Spleen (tissue), 11 donors: ENCODE measurements at regions not wholly inside any gene's neighbourhood (a gene's known extent, or its start where the extent isn't known, plus 50 kb on each side); places are given as distances from the start of the nearest gene placed in this dataset.
A peak's percentile ranks its signal among the peaks of the same experiment; 100 is the strongest.

ENCODE experiments used
- DNase-seq: peaks from one replicate; pipeline ENCODE4 v3.0.0-alpha.2; 2020
- H3K27ac ChIP-seq, 8 donors: fragments of 200-600 bp; sonication (generic) in 7 of 8; 1 replicate in 4 of 8; 2 replicates in 4 of 8; pipeline versions ENCODE4 v1.5.0 to v1.8.0; 2016 to 2021; ENCODE audit warnings: inconsistent platforms in 4 of 8, mild to moderate bottlenecking in 4 of 8, moderate library complexity in 1 of 8
- H3K27me3 ChIP-seq, 7 donors: fragments of 200-600 bp; sonication (generic) in 6 of 7; replicated peaks in 1 of 7; 1 replicate in 4 of 7; 2 replicates in 3 of 7; pipeline versions ENCODE4 v1.5.0 to v1.8.0; 2016 to 2021; ENCODE audit warnings: inconsistent platforms in 3 of 7, mild to moderate bottlenecking in 1 of 7
- H3K36me3 ChIP-seq, 6 donors: fragments of 200-600 bp; sonication (generic) in 5 of 6; 1 replicate in 4 of 6; 2 replicates in 2 of 6; pipeline versions ENCODE4 v1.5.0 to v1.8.0; 2016 to 2021; ENCODE audit warnings: inconsistent platforms in 2 of 6
- H3K4me1 ChIP-seq, 6 donors: fragments of 200-600 bp; sonication (generic) in 5 of 6; 1 replicate in 3 of 6; 2 replicates in 3 of 6; pipeline versions ENCODE4 v1.5.0 to v1.8.0; 2016 to 2021; ENCODE audit warnings: inconsistent platforms in 3 of 6
- H3K4me3 ChIP-seq, 8 donors: fragments of 200-600 bp; sonication (generic) in 7 of 8; 1 replicate in 4 of 8; 2 replicates in 4 of 8; pipeline versions ENCODE4 v1.5.0 to v1.8.0; 2016 to 2021; ENCODE audit warnings: inconsistent platforms in 4 of 8, mild to moderate bottlenecking in 4 of 8, moderate library complexity in 2 of 8
- H3K9me3 ChIP-seq, 8 donors: fragments of 200-600 bp; sonication (generic) in 7 of 8; 1 replicate in 4 of 8; 2 replicates in 4 of 8; pipeline versions ENCODE4 v1.5.0 to v1.8.0; 2016 to 2021; ENCODE audit warnings: inconsistent platforms in 4 of 8
- CTCF ChIP-seq, 11 experiments: fragments of 200-600 bp in 7 of 11; fragments of 450-650 bp in 4 of 11; sonication (generic) in 4 of 11; IDR thresholded peaks in 8 of 11; conservative IDR thresholded peaks in 3 of 11; 1 replicate in 7 of 11; 2 replicates in 4 of 11; pipeline versions ENCODE4 v1.4.0 to v1.8.0; 2016 to 2021; ENCODE audit warnings: antibody characterized with exemption in 11 of 11, inconsistent platforms in 4 of 11, mild to moderate bottlenecking in 1 of 11
- POLR2A ChIP-seq, 3 donors: fragments of 450-650 bp; IDR thresholded peaks; one replicate each; pipeline ENCODE4 v1.5.1; 2017; ENCODE audit warnings: antibody characterized with exemption in 3 of 3, mild to moderate bottlenecking in 1 of 3
- POLR2AphosphoS5 ChIP-seq, 3 donors: sonication (generic); formaldehyde crosslinking; IDR thresholded peaks; one replicate each; pipeline ENCODE4 v1.5.1; 2017; ENCODE audit warnings: antibody characterized with exemption in 3 of 3
- WGBS, 5 donors: extraction: QIAGEN DNeasy Blood & Tissue Kit in 3 of 5; methylation state at CpG; one replicate each; pipeline versions ENCODE4 v1.1.5 to v1.1.7; 2013 to 2018; 5-methylcytosine and 5-hydroxymethylcytosine counted together
- intact Hi-C: fragments of 100-400 bp; cut with DNase I; formaldehyde crosslinking; loops from one replicate; pipeline ENCODE4 v1.15.0; 2023; ENCODE audit warnings: low total_unique reads
- donor health status: healthy with polysubstance abuse.
- donor health status: DM: no; HTN: no; CAD: no; lungs with moderate emphysema.
- donor health status: DM: no; HTN: no; CAD: no.
- donor health status: Bipolar disorder and iron deficiency.
- donor health status: healthy.
- donor health status: DM: no; HTN: no; CAD: no.
- donor health status: DM: yes; HTN: yes; CAD: no.

- no peaks in the 10 kb centered on the region for H3K27me3 ChIP-seq
- H3K36me3 ChIP-seq = peaks cover 0 to 93% (median 37%) of the 10 kb centered on the region in 6 donors
- no peak for DNase-seq
- intact Hi-C loops = no loop called here
- no peak overlapping the region for H3K27ac ChIP-seq
- TF ChIP-seq POLR2A (IDR thresholded peaks at IDR 0.05) = no peak
- TF ChIP-seq POLR2AphosphoS5 (IDR thresholded peaks at IDR 0.05) = no peak
- no peak for TF ChIP-seq CTCF (IDR thresholded peaks at IDR 0.05 in 8 of 11, conservative IDR thresholded peaks at IDR 0.05 in 3 of 11)
- no peak overlapping the region for H3K4me3 ChIP-seq
- 93 to 100% (median 98%) methylated on average over 4 of the region's 4 CpGs for WGBS, 5 donors
- H3K9me3 ChIP-seq = no peaks in the 10 kb centered on the region
- peaks cover 0 to 12% (median 0%) of the 10 kb centered on the region in 6 donors for H3K4me1 ChIP-seq
These were observed 60.2 kb upstream of the NAA20 start for GRCh38 chr20:19956976-19957375.

GRCh38 chr20:19958219-19958618 is 58.9 kb upstream of the NAA20 start:
- no peak overlapping the region for H3K4me3 ChIP-seq
- 80 to 95% (median 89%) methylated on average over 3 of the region's 3 CpGs for WGBS, 5 donors
- H3K27ac ChIP-seq = no peak overlapping the region
- peaks cover 0 to 93% (median 41%) of the 10 kb centered on the region in 6 donors for H3K36me3 ChIP-seq
- no peaks in the 10 kb centered on the region for H3K9me3 ChIP-seq
- intact Hi-C loops = no loop called here
- DNase-seq = no peak
- TF ChIP-seq CTCF (IDR thresholded peaks at IDR 0.05 in 8 of 11, conservative IDR thresholded peaks at IDR 0.05 in 3 of 11) (no peak), POLR2AphosphoS5 (IDR thresholded peaks at IDR 0.05) (peak in 1 of 3 donors; percentile 16)
- H3K27me3 ChIP-seq = no peaks in the 10 kb centered on the region
- H3K4me1 ChIP-seq = peaks cover 0 to 8% (median 0%) of the 10 kb centered on the region in 6 donors

GRCh38 chr20:19958928-19959327 is 58.2 kb upstream of the NAA20 start:
- H3K9me3 ChIP-seq = no peaks in the 10 kb centered on the region
- TF ChIP-seq CTCF (IDR thresholded peaks at IDR 0.05 in 8 of 11, conservative IDR thresholded peaks at IDR 0.05 in 3 of 11) (no peak), POLR2A (IDR thresholded peaks at IDR 0.05) (no peak), POLR2AphosphoS5 (IDR thresholded peaks at IDR 0.05) (no peak)
- no peaks in the 10 kb centered on the region for H3K27me3 ChIP-seq
- DNase-seq = no peak
- H3K4me1 ChIP-seq = peaks cover 0 to 4% (median 0%) of the 10 kb centered on the region in 6 donors
- intact Hi-C loops = no loop called here
- no peak overlapping the region for H3K27ac ChIP-seq
- no peak overlapping the region for H3K4me3 ChIP-seq
- peaks cover 0 to 93% (median 41%) of the 10 kb centered on the region in 6 donors for H3K36me3 ChIP-seq
- 75 to 89% (median 81%) methylated on average over 4 of the region's 4 CpGs for WGBS, 5 donors

- Histone ChIP-seq H3K36me3 (peaks cover 0 to 97% (median 41%) of the 10 kb centered on the region in 6 donors), H3K9me3 (no peaks in the 10 kb centered on the region), H3K27ac (no peak overlapping the region), H3K4me3 (no peak overlapping the region), H3K27me3 (no peaks in the 10 kb centered on the region), H3K4me1 (peaks cover 0 to 9% (median 0%) of the 10 kb centered on the region in 6 donors)
- TF ChIP-seq POLR2AphosphoS5 (IDR thresholded peaks at IDR 0.05) = no peak
- TF ChIP-seq CTCF (IDR thresholded peaks at IDR 0.05 in 8 of 11, conservative IDR thresholded peaks at IDR 0.05 in 3 of 11) = no peak
- TF ChIP-seq POLR2A (IDR thresholded peaks at IDR 0.05) = no peak
- intact Hi-C loops = no loop called here
- 83 to 94% (median 92%) methylated on average over 2 of the region's 2 CpGs for WGBS, 5 donors
- no peak for DNase-seq
These were observed 56.4 kb upstream of the NAA20 start for GRCh38 chr20:19960745-19961144.
